GM12878 (cell line): ENCODE measurements at regions not wholly inside any gene's neighbourhood (a gene's known extent, or its start where the extent isn't known, plus 50 kb on each side); places are given as distances from the start of the nearest gene placed in this dataset.

Source experiments
- BMI1 ChIP-seq: fragments of 450-650 bp; IDR thresholded peaks from 2 replicates; pipeline ENCODE4 v1.6.1; 2016; ENCODE audit warnings: mild to moderate bottlenecking, moderate library complexity, borderline replicate concordance
- CEBPB ChIP-seq, 2 experiments: fragments of 150-350 bp in 1 of 2; IDR thresholded peaks; 2 replicates each; pipeline ENCODE4 v1.6.1; 2012 to 2014; ENCODE audit warnings: low read depth in 2 of 2, low read length in 2 of 2, borderline replicate concordance in 1 of 2, inconsistent platforms in 1 of 2
- HDAC2 ChIP-seq: fragments of 200-600 bp; sonication (generic); IDR thresholded peaks from 2 replicates; pipeline ENCODE4 v1.6.1; 2017
- POLR2AphosphoS2 ChIP-seq: IDR thresholded peaks from 2 replicates; pipeline ENCODE4 v1.6.1; 2011; ENCODE audit warnings: low read depth, mild to moderate bottlenecking, low read length, improper control_type of control experiment, moderate library complexity
- SP1 ChIP-seq: IDR thresholded peaks from one replicate; pipeline ENCODE4 v1.6.1; 2011; ENCODE audit warnings: low read depth, low read length
- SPI1 ChIP-seq: IDR thresholded peaks from 2 replicates; pipeline ENCODE4 v1.6.1; 2011; ENCODE audit warnings: low read depth, mild to moderate bottlenecking, low read length, moderate library complexity, borderline replicate concordance; ENCODE audit not compliant: insufficient read depth
- ZBED1 ChIP-seq: IDR thresholded peaks from 2 replicates; pipeline ENCODE4 v1.6.1; 2016; ENCODE audit warnings: borderline replicate concordance
- TF ChIP-seq, protein P1 (sequence below), 3 experiments: IDR thresholded peaks in 2 of 3; conservative IDR thresholded peaks in 1 of 3; 2 replicates each; pipeline ENCODE4 v1.5.1; 2011; ENCODE audit warnings: low read depth in 3 of 3, low read length in 3 of 3, mild to moderate bottlenecking in 3 of 3, control low read depth in 2 of 3, moderate library complexity in 2 of 3, inconsistent platforms in 1 of 3, mixed read lengths in 1 of 3; ENCODE audit not compliant: control insufficient read depth in 2 of 3, insufficient read depth in 1 of 3; ENCODE audit errors: extremely low read depth in 1 of 3
- TF ChIP-seq, protein P2 (sequence below): fragments of 450-650 bp; conservative IDR thresholded peaks from 2 replicates; pipeline ENCODE4 v1.6.1; 2017; ENCODE audit warnings: mild to moderate bottlenecking, moderate library complexity

DNA sequence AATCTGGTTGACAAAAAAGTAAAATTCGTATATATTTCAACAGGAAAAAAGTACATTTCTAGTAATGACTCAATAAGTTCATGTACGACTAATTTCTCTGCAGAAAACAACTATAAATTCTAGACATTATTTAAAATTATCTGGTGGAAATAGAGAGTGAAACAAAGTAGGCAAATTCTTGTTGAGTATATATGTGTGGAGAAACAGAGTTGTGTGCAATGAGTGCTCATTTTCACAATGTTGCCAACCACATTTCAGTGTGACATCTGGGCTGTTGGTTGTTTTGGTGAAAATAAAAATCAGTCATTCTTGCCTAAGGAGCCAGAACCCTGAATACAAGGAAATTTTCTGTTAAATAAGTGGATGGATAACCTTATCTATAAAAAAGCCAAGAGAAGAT lies 372.0 kb upstream of the NDST4 start:
- TF ChIP-seq ZBED1 (no peak), SP1 (no peak), CEBPB (IDR thresholded peaks at IDR 0.05; ENCODE audit: borderline replicate concordance in 1 of 2, low read depth in 2 of 2, low read length in 2 of 2) (no peak), HDAC2 (no peak), SPI1 (no peak), BMI1 (no peak), POLR2AphosphoS2 (no peak)
- TF ChIP-seq, protein P1, sequence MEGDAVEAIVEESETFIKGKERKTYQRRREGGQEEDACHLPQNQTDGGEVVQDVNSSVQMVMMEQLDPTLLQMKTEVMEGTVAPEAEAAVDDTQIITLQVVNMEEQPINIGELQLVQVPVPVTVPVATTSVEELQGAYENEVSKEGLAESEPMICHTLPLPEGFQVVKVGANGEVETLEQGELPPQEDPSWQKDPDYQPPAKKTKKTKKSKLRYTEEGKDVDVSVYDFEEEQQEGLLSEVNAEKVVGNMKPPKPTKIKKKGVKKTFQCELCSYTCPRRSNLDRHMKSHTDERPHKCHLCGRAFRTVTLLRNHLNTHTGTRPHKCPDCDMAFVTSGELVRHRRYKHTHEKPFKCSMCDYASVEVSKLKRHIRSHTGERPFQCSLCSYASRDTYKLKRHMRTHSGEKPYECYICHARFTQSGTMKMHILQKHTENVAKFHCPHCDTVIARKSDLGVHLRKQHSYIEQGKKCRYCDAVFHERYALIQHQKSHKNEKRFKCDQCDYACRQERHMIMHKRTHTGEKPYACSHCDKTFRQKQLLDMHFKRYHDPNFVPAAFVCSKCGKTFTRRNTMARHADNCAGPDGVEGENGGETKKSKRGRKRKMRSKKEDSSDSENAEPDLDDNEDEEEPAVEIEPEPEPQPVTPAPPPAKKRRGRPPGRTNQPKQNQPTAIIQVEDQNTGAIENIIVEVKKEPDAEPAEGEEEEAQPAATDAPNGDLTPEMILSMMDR (IDR thresholded peaks at IDR 0.05 in 2 of 3, conservative IDR thresholded peaks at IDR 0.05 in 1 of 3; ENCODE audit: control insufficient read depth in 2 of 3, extremely low read depth in 1 of 3, insufficient read depth in 1 of 3, low read depth in 3 of 3, low read length in 3 of 3) = no peak
- TF ChIP-seq, protein P2, sequence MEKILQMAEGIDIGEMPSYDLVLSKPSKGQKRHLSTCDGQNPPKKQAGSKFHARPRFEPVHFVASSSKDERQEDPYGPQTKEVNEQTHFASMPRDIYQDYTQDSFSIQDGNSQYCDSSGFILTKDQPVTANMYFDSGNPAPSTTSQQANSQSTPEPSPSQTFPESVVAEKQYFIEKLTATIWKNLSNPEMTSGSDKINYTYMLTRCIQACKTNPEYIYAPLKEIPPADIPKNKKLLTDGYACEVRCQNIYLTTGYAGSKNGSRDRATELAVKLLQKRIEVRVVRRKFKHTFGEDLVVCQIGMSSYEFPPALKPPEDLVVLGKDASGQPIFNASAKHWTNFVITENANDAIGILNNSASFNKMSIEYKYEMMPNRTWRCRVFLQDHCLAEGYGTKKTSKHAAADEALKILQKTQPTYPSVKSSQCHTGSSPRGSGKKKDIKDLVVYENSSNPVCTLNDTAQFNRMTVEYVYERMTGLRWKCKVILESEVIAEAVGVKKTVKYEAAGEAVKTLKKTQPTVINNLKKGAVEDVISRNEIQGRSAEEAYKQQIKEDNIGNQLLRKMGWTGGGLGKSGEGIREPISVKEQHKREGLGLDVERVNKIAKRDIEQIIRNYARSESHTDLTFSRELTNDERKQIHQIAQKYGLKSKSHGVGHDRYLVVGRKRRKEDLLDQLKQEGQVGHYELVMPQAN = no peak
